Mesenchymal stem cell (in vitro differentiated cells and primary cell): ENCODE measurements at regions not wholly inside any gene's neighbourhood (a gene's known extent, or its start where the extent isn't known, plus 50 kb on each side); places are given as distances from the start of the nearest gene placed in this dataset.

Experiments used
- DNase-seq: peaks from one replicate; pipeline ENCODE4 v3.0.0-alpha.2; 2013
- H2AFZ ChIP-seq: one replicate; pipeline ENCODE4 v1.6.1; 2013; ENCODE audit warnings: low read depth, mild to moderate bottlenecking, control low read depth, inconsistent platforms, low read length, moderate library complexity
- H2AK5ac ChIP-seq: 2 replicates; pipeline ENCODE4 v1.6.1; 2013; ENCODE audit warnings: low read length, moderate library complexity, mild to moderate bottlenecking, inconsistent platforms; ENCODE audit not compliant: severe bottlenecking
- H2BK120ac ChIP-seq: one replicate; pipeline ENCODE4 v1.6.1; 2013; ENCODE audit warnings: low read depth, mild to moderate bottlenecking, inconsistent platforms, low read length, moderate library complexity
- H2BK12ac ChIP-seq, 2 experiments: one replicate each; pipeline ENCODE4 v1.6.1; 2013; ENCODE audit warnings: inconsistent platforms in 2 of 2, low read length in 2 of 2, mild to moderate bottlenecking in 2 of 2, moderate library complexity in 2 of 2, control low read depth in 1 of 2
- H2BK15ac ChIP-seq: one replicate; pipeline ENCODE4 v1.6.1; 2013; ENCODE audit warnings: mild to moderate bottlenecking, low read depth, inconsistent platforms; ENCODE audit not compliant: poor library complexity, severe bottlenecking
- H2BK5ac ChIP-seq: 2 replicates; pipeline ENCODE4 v1.6.1; 2013; ENCODE audit warnings: low read depth, mild to moderate bottlenecking, low read length, control low read depth, inconsistent platforms; ENCODE audit not compliant: poor library complexity, severe bottlenecking
- H3K14ac ChIP-seq, 2 experiments: one replicate each; pipeline ENCODE4 v1.6.1; 2013; ENCODE audit warnings: inconsistent platforms in 2 of 2, low read length in 2 of 2, control low read depth in 1 of 2, mild to moderate bottlenecking in 1 of 2, moderate library complexity in 1 of 2
- H3K18ac ChIP-seq, 2 experiments: one replicate each; pipeline ENCODE4 v1.6.1; 2013; ENCODE audit warnings: inconsistent platforms in 2 of 2, low read length in 2 of 2, control low read depth in 1 of 2, low read depth in 1 of 2, mild to moderate bottlenecking in 1 of 2
- H3K23ac ChIP-seq, 2 experiments: one replicate each; pipeline ENCODE4 v1.6.1; 2013; ENCODE audit warnings: inconsistent platforms in 2 of 2, low read length in 2 of 2, mild to moderate bottlenecking in 2 of 2, moderate library complexity in 2 of 2, control low read depth in 1 of 2
- H3K27ac ChIP-seq: 2 replicates; pipeline ENCODE4 v1.5.1; 2013; ENCODE audit warnings: mild to moderate bottlenecking, moderate library complexity, low read length, control low read depth, inconsistent platforms; ENCODE audit not compliant: poor library complexity, severe bottlenecking
- H3K27me3 ChIP-seq, 2 experiments: 2 replicates each; pipeline versions ENCODE4 v1.6.1 to v1.7.0; 2013; ENCODE audit warnings: low read length in 2 of 2, mild to moderate bottlenecking in 2 of 2, moderate library complexity in 2 of 2, control low read depth in 1 of 2, inconsistent platforms in 1 of 2; ENCODE audit not compliant: control insufficient read depth in 1 of 2, insufficient read depth in 1 of 2
- H3K36me3 ChIP-seq, 2 experiments: 2 replicates each; pipeline versions ENCODE4 v1.6.1 to v1.7.0; 2013; ENCODE audit warnings: low read length in 2 of 2, control low read depth in 1 of 2, inconsistent platforms in 1 of 2, low read depth in 1 of 2, mild to moderate bottlenecking in 1 of 2; ENCODE audit not compliant: insufficient read depth in 2 of 2, control insufficient read depth in 1 of 2
- H3K4ac ChIP-seq, 2 experiments: one replicate each; pipeline ENCODE4 v1.6.1; 2013; ENCODE audit warnings: inconsistent platforms in 2 of 2, low read length in 2 of 2, mild to moderate bottlenecking in 2 of 2, moderate library complexity in 2 of 2, control low read depth in 1 of 2, low read depth in 1 of 2
- H3K4me1 ChIP-seq: 2 replicates; pipeline ENCODE4 v1.6.1; 2013; ENCODE audit warnings: low read depth, low read length, control low read depth; ENCODE audit not compliant: control insufficient read depth, insufficient read depth
- H3K4me2 ChIP-seq: 2 replicates; pipeline ENCODE4 v1.6.1; 2013; ENCODE audit warnings: low read length, mild to moderate bottlenecking, inconsistent platforms; ENCODE audit not compliant: poor library complexity, severe bottlenecking
- H3K4me3 ChIP-seq, 2 experiments: 2 replicates each; pipeline versions ENCODE4 v1.5.1 to v1.7.0; 2013; ENCODE audit warnings: low read length in 2 of 2, mild to moderate bottlenecking in 2 of 2, control low read depth in 1 of 2, low read depth in 1 of 2; ENCODE audit not compliant: insufficient read depth in 1 of 2
- H3K79me1 ChIP-seq: replicated peaks from 2 replicates; pipeline ENCODE4 v1.6.1; 2013; ENCODE audit warnings: mild to moderate bottlenecking, control low read depth, low read length, inconsistent platforms; ENCODE audit not compliant: poor library complexity, severe bottlenecking
- H3K9ac ChIP-seq: 2 replicates; pipeline ENCODE4 v1.7.0; 2013; ENCODE audit warnings: mild to moderate bottlenecking, low read length, moderate library complexity
- H3K9me3 ChIP-seq: 2 replicates; pipeline ENCODE4 v1.7.0; 2013; ENCODE audit warnings: mild to moderate bottlenecking, low read length; ENCODE audit not compliant: control insufficient read depth
- H4K8ac ChIP-seq: one replicate; pipeline ENCODE4 v1.6.1; 2013; ENCODE audit warnings: inconsistent platforms, mild to moderate bottlenecking, low read length, moderate library complexity
- H4K91ac ChIP-seq: one replicate; pipeline ENCODE4 v1.6.1; 2013; ENCODE audit warnings: mild to moderate bottlenecking, low read length, inconsistent platforms
- WGBS: methylation state at CpG from one replicate; pipeline ENCODE4 v1.1.7; 2013; ENCODE audit warnings: mixed read lengths; 5-methylcytosine and 5-hydroxymethylcytosine counted together

GRCh38 chr7:110257673-110258072 is 833.3 kb upstream of the LRRN3 start:
- no peaks in the 10 kb centered on the region for H3K27me3 ChIP-seq
- no peak overlapping the region for H3K4ac ChIP-seq
- H2BK5ac ChIP-seq, result no peak overlapping the region
- H3K14ac ChIP-seq, result no peak overlapping the region
- no peak overlapping the region for H3K23ac ChIP-seq
- no peak overlapping the region for H2BK12ac ChIP-seq
- H3K4me2 ChIP-seq, result no peak overlapping the region
- no peaks in the 10 kb centered on the region for H3K79me1 ChIP-seq
- H2BK120ac ChIP-seq, result no peak overlapping the region
- no peak overlapping the region for H3K9ac ChIP-seq
- H3K9me3 ChIP-seq, result no peaks in the 10 kb centered on the region
- H4K8ac ChIP-seq, result no peak overlapping the region
- H4K91ac ChIP-seq, result no peak overlapping the region
- no peak overlapping the region for H3K18ac ChIP-seq
- WGBS, result 94% methylated on average over 3 of the region's 3 CpGs
- H3K4me1 ChIP-seq, result no peaks in the 10 kb centered on the region
- no peak overlapping the region for H2AK5ac ChIP-seq
- H2AFZ ChIP-seq, result no peak overlapping the region
- H3K27ac ChIP-seq, result no peak overlapping the region
- DNase-seq, result no peak
- H3K36me3 ChIP-seq, result no peaks in the 10 kb centered on the region
- no peak overlapping the region for H2BK15ac ChIP-seq
- no peak overlapping the region for H3K4me3 ChIP-seq

GRCh38 chr7:110262251-110262650 is 828.7 kb upstream of the LRRN3 start:
- Histone ChIP-seq H4K91ac (no peak overlapping the region), H3K9ac (no peak overlapping the region), H3K4me2 (no peak overlapping the region), H3K9me3 (no peaks in the 10 kb centered on the region), H3K27ac (no peak overlapping the region), H3K79me1 (no peaks in the 10 kb centered on the region), H2AK5ac (no peak overlapping the region), H2BK5ac (no peak overlapping the region), H3K14ac (no peak overlapping the region), H3K18ac (no peak overlapping the region), H3K4ac (no peak overlapping the region), H3K4me1 (no peaks in the 10 kb centered on the region), H3K36me3 (no peaks in the 10 kb centered on the region), H2BK120ac (no peak overlapping the region), H4K8ac (no peak overlapping the region), H3K27me3 (no peaks in the 10 kb centered on the region), H2BK12ac (no peak overlapping the region), H3K4me3 (no peak overlapping the region), H2AFZ (no peak overlapping the region), H2BK15ac (no peak overlapping the region), H3K23ac (no peak overlapping the region)
- DNase-seq, result no peak
- no CpG with 5 or more reads among the region's 2 CpGs for WGBS

GRCh38 chr7:110264288-110264687 is 826.6 kb upstream of the LRRN3 start:
- Histone ChIP-seq H3K4me3 (no peak overlapping the region), H2BK120ac (no peak overlapping the region), H4K91ac (no peak overlapping the region), H3K79me1 (no peaks in the 10 kb centered on the region), H3K36me3 (no peaks in the 10 kb centered on the region), H3K23ac (no peak overlapping the region), H3K27ac (no peak overlapping the region), H4K8ac (no peak overlapping the region), H2BK12ac (no peak overlapping the region), H3K4ac (no peak overlapping the region), H2BK15ac (no peak overlapping the region), H3K4me1 (no peaks in the 10 kb centered on the region), H3K14ac (no peak overlapping the region), H2BK5ac (no peak overlapping the region), H3K18ac (no peak overlapping the region), H2AFZ (no peak overlapping the region), H2AK5ac (no peak overlapping the region), H3K9ac (no peak overlapping the region), H3K4me2 (no peak overlapping the region), H3K27me3 (no peaks in the 10 kb centered on the region), H3K9me3 (peaks cover 2% of the 10 kb centered on the region)
- DNase-seq, result no peak
- WGBS, result 97% methylated on average over 4 of the region's 5 CpGs

- WGBS, result 87% methylated on average over 4 of the region's 4 CpGs
- no peaks in the 10 kb centered on the region for H3K9me3 ChIP-seq
- no peak overlapping the region for H3K14ac ChIP-seq
- H3K4me3 ChIP-seq, result no peak overlapping the region
- H3K27ac ChIP-seq, result no peak overlapping the region
- no peaks in the 10 kb centered on the region for H3K4me1 ChIP-seq
- H3K36me3 ChIP-seq, result no peaks in the 10 kb centered on the region
- H2BK5ac ChIP-seq, result no peak overlapping the region
- DNase-seq, result no peak
- H3K4ac ChIP-seq, result no peak overlapping the region
- H3K27me3 ChIP-seq, result no peaks in the 10 kb centered on the region
- no peak overlapping the region for H2AFZ ChIP-seq
- no peaks in the 10 kb centered on the region for H3K79me1 ChIP-seq
- H3K4me2 ChIP-seq, result no peak overlapping the region
- H2BK15ac ChIP-seq, result no peak overlapping the region
- H4K8ac ChIP-seq, result no peak overlapping the region
- H2BK120ac ChIP-seq, result no peak overlapping the region
- no peak overlapping the region for H4K91ac ChIP-seq
- H3K23ac ChIP-seq, result no peak overlapping the region
- H3K18ac ChIP-seq, result no peak overlapping the region
- H2AK5ac ChIP-seq, result no peak overlapping the region
- H2BK12ac ChIP-seq, result no peak overlapping the region
- no peak overlapping the region for H3K9ac ChIP-seq
Measured at GRCh38 chr7:110281362-110281761, 809.6 kb upstream of the LRRN3 start.
